ENCODE measurements at regions not wholly inside any gene's neighbourhood (a gene's known extent, or its start where the extent isn't known, plus 50 kb on each side); places are given as distances from the start of the nearest gene placed in this dataset.

GRCh38 chr4:18630218-18631110 lies 608.9 kb upstream of the LCORL start:
- H3K4me3 ChIP-seq (ENCODE audit: low read length): no peak overlapping the region
- no peak for DNase-seq (ENCODE audit: low read depth)
- TF ChIP-seq, protein P1, sequence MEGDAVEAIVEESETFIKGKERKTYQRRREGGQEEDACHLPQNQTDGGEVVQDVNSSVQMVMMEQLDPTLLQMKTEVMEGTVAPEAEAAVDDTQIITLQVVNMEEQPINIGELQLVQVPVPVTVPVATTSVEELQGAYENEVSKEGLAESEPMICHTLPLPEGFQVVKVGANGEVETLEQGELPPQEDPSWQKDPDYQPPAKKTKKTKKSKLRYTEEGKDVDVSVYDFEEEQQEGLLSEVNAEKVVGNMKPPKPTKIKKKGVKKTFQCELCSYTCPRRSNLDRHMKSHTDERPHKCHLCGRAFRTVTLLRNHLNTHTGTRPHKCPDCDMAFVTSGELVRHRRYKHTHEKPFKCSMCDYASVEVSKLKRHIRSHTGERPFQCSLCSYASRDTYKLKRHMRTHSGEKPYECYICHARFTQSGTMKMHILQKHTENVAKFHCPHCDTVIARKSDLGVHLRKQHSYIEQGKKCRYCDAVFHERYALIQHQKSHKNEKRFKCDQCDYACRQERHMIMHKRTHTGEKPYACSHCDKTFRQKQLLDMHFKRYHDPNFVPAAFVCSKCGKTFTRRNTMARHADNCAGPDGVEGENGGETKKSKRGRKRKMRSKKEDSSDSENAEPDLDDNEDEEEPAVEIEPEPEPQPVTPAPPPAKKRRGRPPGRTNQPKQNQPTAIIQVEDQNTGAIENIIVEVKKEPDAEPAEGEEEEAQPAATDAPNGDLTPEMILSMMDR (IDR thresholded peaks at IDR 0.05; ENCODE audit: insufficient read depth, low read depth, low read length, missing control alignments): no peak

DNA sequence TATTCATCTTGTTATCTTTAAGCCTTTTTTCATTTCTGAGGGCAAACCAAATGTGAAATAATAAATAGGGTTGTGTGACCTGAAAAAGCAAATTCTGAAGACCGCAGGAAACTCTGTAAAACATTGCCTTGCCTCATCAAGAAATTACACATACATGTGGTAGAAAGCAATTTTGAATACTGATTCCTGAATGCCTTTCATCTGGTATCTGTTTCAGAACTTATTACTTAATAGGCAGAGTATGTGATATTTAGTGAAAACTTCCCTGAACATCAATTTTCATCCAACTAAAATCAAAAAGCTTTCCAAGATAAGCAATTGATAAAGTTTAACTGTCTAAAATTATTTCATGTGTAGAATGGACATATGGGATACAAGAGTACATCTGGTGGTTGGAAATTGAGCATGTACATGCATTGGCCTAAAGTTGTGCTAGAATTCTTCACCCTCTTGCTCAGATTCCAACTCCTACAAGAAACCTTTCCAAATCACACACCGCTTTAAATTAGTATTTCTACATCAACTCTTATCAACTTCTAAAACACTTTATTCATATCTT lies 606.0 kb upstream of the LCORL start:
- TF ChIP-seq, protein P1 (IDR thresholded peaks at IDR 0.05; ENCODE audit: insufficient read depth, low read depth, low read length, missing control alignments): no peak
- DNase-seq (ENCODE audit: low read depth): no peak
- H3K4me3 ChIP-seq (ENCODE audit: low read length): no peak overlapping the region

DNA sequence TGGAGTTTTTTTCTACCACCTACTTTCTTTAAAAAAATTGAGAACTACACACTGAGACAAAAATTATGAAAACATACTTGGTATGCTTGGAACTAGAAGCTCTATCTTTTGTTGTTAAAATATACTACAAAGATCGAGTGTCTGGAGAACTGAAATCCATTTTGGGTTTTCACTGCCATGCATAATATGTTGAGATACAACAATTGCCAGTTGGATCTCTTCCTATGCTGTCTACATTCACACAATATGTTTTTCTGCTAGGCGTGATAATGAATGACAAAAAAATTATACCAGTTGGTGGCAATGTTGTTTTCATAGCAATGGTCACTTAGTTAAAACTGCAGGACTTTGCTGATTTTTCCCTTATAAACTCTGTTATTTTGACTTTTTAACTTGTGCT lies 605.4 kb upstream of the LCORL start:
- TF ChIP-seq, protein P1 (IDR thresholded peaks at IDR 0.05; ENCODE audit: insufficient read depth, low read depth, low read length, missing control alignments): no peak
- no peak overlapping the region for H3K4me3 ChIP-seq (ENCODE audit: low read length)
- no peak for DNase-seq (ENCODE audit: low read depth)

DNA sequence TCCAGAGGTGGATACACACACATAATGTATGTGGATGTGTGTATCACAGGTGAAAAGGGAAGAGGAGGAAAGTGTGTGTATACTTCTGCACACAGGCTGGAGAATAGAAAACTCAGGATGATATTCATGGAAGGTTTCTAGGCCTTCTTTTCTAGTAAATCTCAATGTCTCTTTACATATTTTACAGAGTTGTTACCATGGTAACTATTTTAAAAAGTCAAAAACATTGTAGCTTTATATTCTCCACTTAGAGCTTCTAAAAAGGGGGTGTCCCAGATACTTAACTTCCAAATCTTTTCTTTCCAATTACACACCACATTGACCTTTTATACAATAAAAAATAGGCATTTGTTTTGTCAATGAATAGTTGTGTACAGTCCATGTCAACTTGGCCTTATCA lies 604.8 kb upstream of the LCORL start:
- H3K4me3 ChIP-seq (ENCODE audit: low read length): no peak overlapping the region
- TF ChIP-seq, protein P1 (IDR thresholded peaks at IDR 0.05; ENCODE audit: insufficient read depth, low read depth, low read length, missing control alignments): no peak
- no peak for DNase-seq (ENCODE audit: low read depth)

DNA sequence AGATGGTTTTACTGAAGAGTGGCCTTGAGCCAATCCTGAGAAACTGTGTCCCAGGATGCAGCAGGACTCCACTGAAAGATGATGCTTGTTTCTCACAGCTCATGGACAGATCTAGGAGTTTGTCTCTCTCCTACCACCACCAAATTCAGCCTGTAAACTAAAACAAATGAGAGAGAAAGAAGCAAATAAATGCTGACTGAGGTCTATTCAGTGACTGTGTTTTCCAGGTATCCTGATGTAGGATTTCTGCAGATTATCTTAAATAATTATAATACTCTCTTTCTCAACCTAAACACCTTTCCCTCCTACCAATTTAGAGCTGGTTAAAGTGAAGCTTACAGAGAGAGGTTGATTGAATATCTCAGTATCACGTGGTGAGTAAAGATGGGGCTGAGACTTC lies 599.6 kb upstream of the LCORL start:
- TF ChIP-seq, protein P1 (IDR thresholded peaks at IDR 0.05; ENCODE audit: insufficient read depth, low read depth, low read length, missing control alignments): no peak
- no peak overlapping the region for H3K4me3 ChIP-seq (ENCODE audit: low read length)
- no peak for DNase-seq (ENCODE audit: low read depth)

DNA sequence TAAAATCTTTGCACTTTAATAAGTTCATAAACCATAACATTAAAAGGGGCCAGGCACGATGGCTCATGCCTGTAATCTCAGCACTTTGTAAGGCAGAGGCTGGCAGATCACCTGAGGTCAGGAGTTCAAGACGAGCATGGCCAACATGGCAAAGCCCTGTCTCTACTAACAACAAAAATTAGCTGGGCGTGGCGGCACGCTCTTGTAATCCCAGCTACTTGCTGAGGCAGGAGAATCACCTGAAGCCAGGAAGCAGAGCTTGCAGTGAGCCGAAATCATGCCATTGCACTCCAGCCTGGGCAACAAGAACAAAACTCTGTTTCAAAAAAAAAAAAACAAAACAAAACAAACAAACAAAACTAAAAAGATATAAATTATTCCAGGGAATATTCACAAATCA lies 595.2 kb upstream of the LCORL start:
- no peak for DNase-seq (ENCODE audit: low read depth)
- TF ChIP-seq, protein P1 (IDR thresholded peaks at IDR 0.05; ENCODE audit: insufficient read depth, low read depth, low read length, missing control alignments): no peak
- H3K4me3 ChIP-seq (ENCODE audit: low read length): no peak overlapping the region
